ENCODE measurements at regions not wholly inside any gene's neighbourhood (a gene's known extent, or its start where the extent isn't known, plus 50 kb on each side); places are given as distances from the start of the nearest gene placed in this dataset.

GRCh38 chr16:52731219-52731875 is 184.4 kb upstream of the TOX3 start:
- intact Hi-C loops (cut with DNase I), result no loop called here
- H3K9me3 ChIP-seq, result no peaks in the 10 kb centered on the region
- no peak overlapping the region for H3K4me3 ChIP-seq
- TF ChIP-seq, protein P1, sequence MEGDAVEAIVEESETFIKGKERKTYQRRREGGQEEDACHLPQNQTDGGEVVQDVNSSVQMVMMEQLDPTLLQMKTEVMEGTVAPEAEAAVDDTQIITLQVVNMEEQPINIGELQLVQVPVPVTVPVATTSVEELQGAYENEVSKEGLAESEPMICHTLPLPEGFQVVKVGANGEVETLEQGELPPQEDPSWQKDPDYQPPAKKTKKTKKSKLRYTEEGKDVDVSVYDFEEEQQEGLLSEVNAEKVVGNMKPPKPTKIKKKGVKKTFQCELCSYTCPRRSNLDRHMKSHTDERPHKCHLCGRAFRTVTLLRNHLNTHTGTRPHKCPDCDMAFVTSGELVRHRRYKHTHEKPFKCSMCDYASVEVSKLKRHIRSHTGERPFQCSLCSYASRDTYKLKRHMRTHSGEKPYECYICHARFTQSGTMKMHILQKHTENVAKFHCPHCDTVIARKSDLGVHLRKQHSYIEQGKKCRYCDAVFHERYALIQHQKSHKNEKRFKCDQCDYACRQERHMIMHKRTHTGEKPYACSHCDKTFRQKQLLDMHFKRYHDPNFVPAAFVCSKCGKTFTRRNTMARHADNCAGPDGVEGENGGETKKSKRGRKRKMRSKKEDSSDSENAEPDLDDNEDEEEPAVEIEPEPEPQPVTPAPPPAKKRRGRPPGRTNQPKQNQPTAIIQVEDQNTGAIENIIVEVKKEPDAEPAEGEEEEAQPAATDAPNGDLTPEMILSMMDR (IDR thresholded peaks at IDR 0.05), result no peak
- no peak for TF ChIP-seq POLR2AphosphoS5 (IDR thresholded peaks at IDR 0.05)
- TF ChIP-seq POLR2A (IDR thresholded peaks at IDR 0.05), result no peak
- 94% methylated on average over 20 of the region's 24 CpGs for WGBS
- H3K27ac ChIP-seq, result no peak overlapping the region
- H3K27me3 ChIP-seq (replicated peaks; ENCODE audit: insufficient read depth), result no peaks in the 10 kb centered on the region
- no peak for DNase-seq (ENCODE audit: low spot score)
- no peaks in the 10 kb centered on the region for H3K36me3 ChIP-seq
- no peaks in the 10 kb centered on the region for H3K4me1 ChIP-seq (replicated peaks)

GRCh38 chr16:52729731-52730130 is 182.8 kb upstream of the TOX3 start:
- TF ChIP-seq POLR2AphosphoS5 (IDR thresholded peaks at IDR 0.05) (no peak), POLR2A (IDR thresholded peaks at IDR 0.05) (no peak)
- TF ChIP-seq, protein P1 (IDR thresholded peaks at IDR 0.05), result no peak
- Histone ChIP-seq H3K27me3 (replicated peaks; ENCODE audit: insufficient read depth) (no peaks in the 10 kb centered on the region), H3K4me1 (replicated peaks) (no peaks in the 10 kb centered on the region), H3K9me3 (no peaks in the 10 kb centered on the region), H3K36me3 (no peaks in the 10 kb centered on the region), H3K27ac (no peak overlapping the region), H3K4me3 (no peak overlapping the region)
- intact Hi-C loops (cut with DNase I), result no loop called here
- DNase-seq (ENCODE audit: low spot score), result no peak
- WGBS, result 97% methylated on average over 7 of the region's 7 CpGs

- no peaks in the 10 kb centered on the region for H3K9me3 ChIP-seq
- no peak for DNase-seq (ENCODE audit: low spot score)
- H3K4me3 ChIP-seq, result no peak overlapping the region
- no peaks in the 10 kb centered on the region for H3K4me1 ChIP-seq (replicated peaks)
- 45% methylated on average over 4 of the region's 4 CpGs for WGBS
- TF ChIP-seq POLR2A (IDR thresholded peaks at IDR 0.05), result no peak
- TF ChIP-seq POLR2AphosphoS5 (IDR thresholded peaks at IDR 0.05), result no peak
- TF ChIP-seq, protein P1 (IDR thresholded peaks at IDR 0.05), result no peak
- H3K36me3 ChIP-seq, result no peaks in the 10 kb centered on the region
- H3K27ac ChIP-seq, result no peak overlapping the region
- H3K27me3 ChIP-seq (replicated peaks; ENCODE audit: insufficient read depth), result no peaks in the 10 kb centered on the region
- intact Hi-C loops (cut with DNase I), result no loop called here
These were observed 180.9 kb upstream of the TOX3 start for GRCh38 chr16:52727849-52728248.

GRCh38 chr16:52727441-52727840 is 180.5 kb upstream of the TOX3 start:
- intact Hi-C loops (cut with DNase I), result no loop called here
- H3K4me3 ChIP-seq, result no peak overlapping the region
- H3K36me3 ChIP-seq, result no peaks in the 10 kb centered on the region
- H3K27ac ChIP-seq, result no peak overlapping the region
- DNase-seq (ENCODE audit: low spot score), result no peak
- 46% methylated on average over 2 of the region's 2 CpGs for WGBS
- H3K4me1 ChIP-seq (replicated peaks), result no peaks in the 10 kb centered on the region
- H3K27me3 ChIP-seq (replicated peaks; ENCODE audit: insufficient read depth), result no peaks in the 10 kb centered on the region
- no peaks in the 10 kb centered on the region for H3K9me3 ChIP-seq
- TF ChIP-seq POLR2A (IDR thresholded peaks at IDR 0.05) (no peak), POLR2AphosphoS5 (IDR thresholded peaks at IDR 0.05) (no peak)
- TF ChIP-seq, protein P1 (IDR thresholded peaks at IDR 0.05), result no peak

GRCh38 chr16:52725461-52725860 is 178.5 kb upstream of the TOX3 start:
- 30% methylated on average over 1 of the region's 1 CpG for WGBS
- no peak for DNase-seq (ENCODE audit: low spot score)
- Histone ChIP-seq H3K27me3 (replicated peaks; ENCODE audit: insufficient read depth) (no peaks in the 10 kb centered on the region), H3K9me3 (no peaks in the 10 kb centered on the region), H3K4me3 (no peak overlapping the region), H3K4me1 (replicated peaks) (no peaks in the 10 kb centered on the region), H3K27ac (no peak overlapping the region), H3K36me3 (no peaks in the 10 kb centered on the region)
- TF ChIP-seq POLR2A (IDR thresholded peaks at IDR 0.05) (no peak), POLR2AphosphoS5 (IDR thresholded peaks at IDR 0.05) (no peak)
- TF ChIP-seq, protein P1 (IDR thresholded peaks at IDR 0.05), result no peak
- intact Hi-C loops (cut with DNase I), result no loop called here
